Bronchial epithelial cell (primary cell): ENCODE measurements at regions not wholly inside any gene's neighbourhood (a gene's known extent, or its start where the extent isn't known, plus 50 kb on each side); places are given as distances from the start of the nearest gene placed in this dataset.

ENCODE experiments used
- DNase-seq: peaks from one replicate; pipeline ENCODE4 v3.0.0-alpha.2; 2010; ENCODE audit warnings: low read depth
- FAIRE-seq: peaks from 2 replicates; lab custom pipeline; 2011; peaks lifted over from hg19 to GRCh38; lab: Jason Lieb, UNC
- H3K27me3 ChIP-seq: 2 replicates; pipeline ENCODE4 v1.5.1; 2011; ENCODE audit warnings: low read length; ENCODE audit not compliant: control insufficient read depth, insufficient read depth
- H3K36me3 ChIP-seq: 2 replicates; pipeline ENCODE4 v1.5.1; 2011; ENCODE audit warnings: low read length; ENCODE audit not compliant: control insufficient read depth, insufficient read depth
- H3K4me3 ChIP-seq: 2 replicates; pipeline ENCODE4 v1.5.1; 2011; ENCODE audit warnings: mild to moderate bottlenecking, low read depth, low read length, control low read depth
- TF ChIP-seq, protein P1 (sequence below): IDR thresholded peaks from 2 replicates; pipeline ENCODE4 v1.5.1; 2011; ENCODE audit warnings: mild to moderate bottlenecking, moderate library complexity, low read length, control low read depth, inconsistent platforms; ENCODE audit not compliant: insufficient read depth, severe bottlenecking

DNA sequence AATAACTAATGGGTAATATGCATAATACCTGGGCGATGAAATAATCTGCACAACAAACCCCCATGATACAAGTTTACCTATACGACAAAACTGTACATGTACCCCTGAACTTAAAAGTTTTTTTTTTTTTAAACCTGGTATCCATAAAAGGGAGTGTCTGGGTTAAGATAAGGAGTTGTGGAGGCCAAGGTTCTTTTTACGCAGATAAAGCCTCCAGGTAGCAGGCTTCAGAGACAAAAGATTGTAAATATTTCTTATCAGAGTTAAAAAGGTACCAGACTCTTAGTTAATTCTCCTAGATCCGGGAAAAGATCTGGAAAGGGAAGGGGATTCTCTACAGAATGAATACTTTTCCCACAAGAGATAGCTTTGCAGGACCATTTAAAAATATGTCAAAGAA lies 259.4 kb upstream of the SSTR1 start:
- Histone ChIP-seq H3K4me3 (no peak overlapping the region), H3K36me3 (no peaks in the 10 kb centered on the region), H3K27me3 (no peaks in the 10 kb centered on the region)
- FAIRE-seq, result no peak
- DNase-seq, result no peak
- TF ChIP-seq, protein P1, sequence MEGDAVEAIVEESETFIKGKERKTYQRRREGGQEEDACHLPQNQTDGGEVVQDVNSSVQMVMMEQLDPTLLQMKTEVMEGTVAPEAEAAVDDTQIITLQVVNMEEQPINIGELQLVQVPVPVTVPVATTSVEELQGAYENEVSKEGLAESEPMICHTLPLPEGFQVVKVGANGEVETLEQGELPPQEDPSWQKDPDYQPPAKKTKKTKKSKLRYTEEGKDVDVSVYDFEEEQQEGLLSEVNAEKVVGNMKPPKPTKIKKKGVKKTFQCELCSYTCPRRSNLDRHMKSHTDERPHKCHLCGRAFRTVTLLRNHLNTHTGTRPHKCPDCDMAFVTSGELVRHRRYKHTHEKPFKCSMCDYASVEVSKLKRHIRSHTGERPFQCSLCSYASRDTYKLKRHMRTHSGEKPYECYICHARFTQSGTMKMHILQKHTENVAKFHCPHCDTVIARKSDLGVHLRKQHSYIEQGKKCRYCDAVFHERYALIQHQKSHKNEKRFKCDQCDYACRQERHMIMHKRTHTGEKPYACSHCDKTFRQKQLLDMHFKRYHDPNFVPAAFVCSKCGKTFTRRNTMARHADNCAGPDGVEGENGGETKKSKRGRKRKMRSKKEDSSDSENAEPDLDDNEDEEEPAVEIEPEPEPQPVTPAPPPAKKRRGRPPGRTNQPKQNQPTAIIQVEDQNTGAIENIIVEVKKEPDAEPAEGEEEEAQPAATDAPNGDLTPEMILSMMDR, result no peak

DNA sequence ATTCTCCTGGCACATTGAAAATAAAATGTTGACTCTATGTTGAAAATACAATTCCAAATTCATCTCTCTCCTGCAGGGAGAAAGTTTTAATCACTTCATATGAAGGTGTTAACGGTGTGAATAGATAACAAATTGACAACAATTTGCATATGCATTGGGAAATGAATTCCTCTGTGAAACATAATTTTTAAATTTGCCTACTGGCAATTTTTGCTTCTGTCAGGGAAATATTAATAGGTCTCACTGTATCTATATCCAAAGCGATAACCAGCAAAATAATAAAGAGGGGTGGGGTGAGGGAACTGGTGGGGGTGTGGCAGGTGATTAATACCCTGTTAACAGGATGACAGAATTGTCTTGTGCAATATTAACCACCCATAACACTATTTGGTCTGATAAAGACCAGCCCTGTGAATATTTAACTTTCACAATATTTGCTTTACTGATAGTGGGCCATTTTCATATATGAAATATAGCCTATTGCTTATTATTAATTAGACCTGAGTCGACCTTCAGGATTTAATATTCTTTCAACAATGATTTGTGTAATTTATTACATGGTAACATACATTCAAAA lies 239.0 kb upstream of the SSTR1 start:
- peak; percentile 12 for DNase-seq
- TF ChIP-seq, protein P1, result no peak

GRCh38 chr14:37969511-37969979 lies 238.2 kb upstream of the SSTR1 start:
- FAIRE-seq (no peak), DNase-seq (no peak)
- H3K4me3 ChIP-seq, result no peak overlapping the region
- TF ChIP-seq, protein P1, result no peak
- H3K36me3 ChIP-seq, result no peaks in the 10 kb centered on the region
- no peaks in the 10 kb centered on the region for H3K27me3 ChIP-seq

More for the DNA sequence above, 239.0 kb upstream of the SSTR1 start:
- Histone ChIP-seq H3K27me3 (no peaks in the 10 kb centered on the region), H3K4me3 (no peak overlapping the region), H3K36me3 (no peaks in the 10 kb centered on the region)
- FAIRE-seq, result no peak

GRCh38 chr14:37970696-37971095 lies 237.0 kb upstream of the SSTR1 start:
- Histone ChIP-seq H3K27me3 (no peaks in the 10 kb centered on the region), H3K36me3 (no peaks in the 10 kb centered on the region), H3K4me3 (no peak overlapping the region)
- no peak for FAIRE-seq
- TF ChIP-seq, protein P1, result no peak
- DNase-seq, result no peak

DNA sequence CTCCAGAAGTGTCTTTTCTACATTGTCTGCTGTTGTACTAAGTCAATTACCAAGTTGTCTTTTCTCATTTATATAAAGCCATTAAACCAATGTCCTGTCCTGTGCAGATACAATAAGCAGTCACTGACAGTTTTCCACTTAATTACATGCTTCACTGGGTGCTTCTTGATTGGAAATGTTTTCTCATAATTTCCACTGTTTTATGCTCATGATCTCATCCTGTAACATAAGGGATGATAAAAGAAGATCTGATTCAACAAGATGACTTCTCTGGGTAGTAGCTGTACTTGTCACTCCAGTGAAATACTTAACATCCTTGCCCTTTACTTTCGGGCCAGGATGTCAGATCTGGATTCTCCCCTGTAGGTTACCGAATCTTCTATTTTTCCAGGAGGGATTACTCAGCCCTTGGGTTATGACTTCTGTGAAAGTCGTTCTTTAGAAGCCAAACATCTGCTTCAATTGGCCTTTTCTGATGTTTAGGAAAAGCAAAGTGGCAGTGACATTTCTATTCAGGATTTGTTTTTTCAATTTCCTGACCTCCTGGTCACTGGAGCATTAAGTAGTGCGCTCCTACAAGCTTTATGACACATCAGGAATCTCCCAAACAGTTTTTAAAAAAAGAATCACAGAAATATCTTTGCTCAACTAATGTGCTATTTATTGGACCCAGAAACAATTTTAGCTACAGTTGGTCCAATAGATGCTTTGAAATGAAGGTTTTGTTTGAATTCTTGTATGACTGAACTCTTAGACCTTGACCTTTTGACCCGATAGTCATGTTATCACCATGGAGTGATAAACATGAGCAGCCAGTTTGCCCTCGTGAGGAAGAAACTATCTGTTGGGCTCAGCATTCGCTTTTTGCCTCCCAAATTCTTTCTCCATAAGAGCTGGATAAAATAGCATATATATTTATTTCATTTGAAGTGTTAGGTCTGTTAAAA lies 234.5 kb upstream of the SSTR1 start:
- H3K27me3 ChIP-seq, result no peaks in the 10 kb centered on the region
- TF ChIP-seq, protein P1, result no peak
- DNase-seq (no peak), FAIRE-seq (no peak)
- H3K36me3 ChIP-seq, result no peaks in the 10 kb centered on the region
- H3K4me3 ChIP-seq, result no peak overlapping the region
